ENCODE measurements at regions not wholly inside any gene's neighbourhood (a gene's known extent, or its start where the extent isn't known, plus 50 kb on each side); places are given as distances from the start of the nearest gene placed in this dataset.

DNA sequence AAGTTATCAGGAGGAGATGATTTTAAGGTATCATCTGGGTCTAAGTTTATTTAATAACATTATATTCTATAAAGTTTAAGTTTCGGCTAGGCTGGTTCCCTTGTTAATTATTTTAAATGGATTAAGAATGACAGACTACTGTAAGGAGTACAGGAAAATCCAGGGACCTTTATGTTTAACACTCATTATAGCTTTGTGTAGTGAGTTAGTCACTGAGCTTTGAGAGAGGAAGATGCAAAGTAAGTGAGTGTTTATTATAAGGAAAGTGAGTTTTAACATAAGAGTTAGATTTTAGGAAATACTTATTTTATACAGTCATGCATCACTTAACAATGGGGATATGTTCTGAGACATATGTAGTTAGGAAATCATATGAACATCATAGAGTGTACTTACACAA, 485.5 kb downstream of the MMUT start:
- TF ChIP-seq, protein P1, sequence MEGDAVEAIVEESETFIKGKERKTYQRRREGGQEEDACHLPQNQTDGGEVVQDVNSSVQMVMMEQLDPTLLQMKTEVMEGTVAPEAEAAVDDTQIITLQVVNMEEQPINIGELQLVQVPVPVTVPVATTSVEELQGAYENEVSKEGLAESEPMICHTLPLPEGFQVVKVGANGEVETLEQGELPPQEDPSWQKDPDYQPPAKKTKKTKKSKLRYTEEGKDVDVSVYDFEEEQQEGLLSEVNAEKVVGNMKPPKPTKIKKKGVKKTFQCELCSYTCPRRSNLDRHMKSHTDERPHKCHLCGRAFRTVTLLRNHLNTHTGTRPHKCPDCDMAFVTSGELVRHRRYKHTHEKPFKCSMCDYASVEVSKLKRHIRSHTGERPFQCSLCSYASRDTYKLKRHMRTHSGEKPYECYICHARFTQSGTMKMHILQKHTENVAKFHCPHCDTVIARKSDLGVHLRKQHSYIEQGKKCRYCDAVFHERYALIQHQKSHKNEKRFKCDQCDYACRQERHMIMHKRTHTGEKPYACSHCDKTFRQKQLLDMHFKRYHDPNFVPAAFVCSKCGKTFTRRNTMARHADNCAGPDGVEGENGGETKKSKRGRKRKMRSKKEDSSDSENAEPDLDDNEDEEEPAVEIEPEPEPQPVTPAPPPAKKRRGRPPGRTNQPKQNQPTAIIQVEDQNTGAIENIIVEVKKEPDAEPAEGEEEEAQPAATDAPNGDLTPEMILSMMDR (IDR thresholded peaks at IDR 0.05) = no peak
- no peak for TF ChIP-seq POLR2A (IDR thresholded peaks at IDR 0.05)

Measured in gastroesophageal sphincter (tissue), 3 donors.